H9 (cell line): ENCODE measurements at regions not wholly inside any gene's neighbourhood (a gene's known extent, or its start where the extent isn't known, plus 50 kb on each side); places are given as distances from the start of the nearest gene placed in this dataset.

Experiments used
- DNase-seq: peaks from one replicate; pipeline ENCODE4 v3.0.0-alpha.2; 2017
- H2AFZ ChIP-seq: one replicate; pipeline ENCODE4 v1.6.1; 2013; ENCODE audit warnings: mild to moderate bottlenecking, low read length, control low read depth, moderate library complexity
- H2AK5ac ChIP-seq: 2 replicates; pipeline ENCODE4 v1.6.1; 2013; ENCODE audit warnings: low read length, control low read depth, mixed read lengths; ENCODE audit not compliant: insufficient read length
- H2BK120ac ChIP-seq: one replicate; pipeline ENCODE4 v1.6.1; 2013; ENCODE audit warnings: low read depth, mild to moderate bottlenecking, low read length, control low read depth, inconsistent platforms; ENCODE audit not compliant: poor library complexity, severe bottlenecking
- H2BK12ac ChIP-seq: 2 replicates; pipeline ENCODE4 v1.6.1; 2013; ENCODE audit warnings: low read length, control low read depth, mixed read lengths, low read depth; ENCODE audit not compliant: insufficient read length
- H2BK15ac ChIP-seq: 2 replicates; pipeline ENCODE4 v1.6.1; 2013; ENCODE audit warnings: low read depth, low read length, control low read depth
- H2BK20ac ChIP-seq: one replicate; pipeline ENCODE4 v1.6.1; 2013; ENCODE audit warnings: low read depth, mild to moderate bottlenecking, low read length, control low read depth, inconsistent platforms; ENCODE audit not compliant: poor library complexity, severe bottlenecking
- H2BK5ac ChIP-seq: 2 replicates; pipeline ENCODE4 v1.6.1; 2013; ENCODE audit warnings: low read length, control low read depth, mixed read lengths; ENCODE audit not compliant: insufficient read length
- H3K14ac ChIP-seq: 2 replicates; pipeline ENCODE4 v1.6.1; 2013; ENCODE audit warnings: low read length, control low read depth; ENCODE audit not compliant: insufficient read depth
- H3K18ac ChIP-seq: 2 replicates; pipeline ENCODE4 v1.6.1; 2013; ENCODE audit warnings: low read depth, mild to moderate bottlenecking, mixed read lengths, low read length, control low read depth; ENCODE audit not compliant: insufficient read length
- H3K23ac ChIP-seq: 2 replicates; pipeline ENCODE4 v1.6.1; 2013; ENCODE audit warnings: low read length, control low read depth, mixed read lengths, low read depth; ENCODE audit not compliant: insufficient read length
- H3K23me2 ChIP-seq: 2 replicates; pipeline ENCODE4 v1.6.1; 2013; ENCODE audit warnings: low read depth, mild to moderate bottlenecking, mixed read lengths, low read length, control low read depth; ENCODE audit not compliant: insufficient read length, poor library complexity, severe bottlenecking
- H3K27ac ChIP-seq: 2 replicates; pipeline ENCODE4 v1.5.1; 2013; ENCODE audit warnings: low read length, control low read depth, mixed read lengths, low read depth; ENCODE audit not compliant: insufficient read length
- H3K27me3 ChIP-seq: 2 replicates; pipeline ENCODE4 v1.6.1; 2013; ENCODE audit warnings: low read length, control low read depth, inconsistent platforms; ENCODE audit not compliant: insufficient read depth
- H3K4ac ChIP-seq: 2 replicates; pipeline ENCODE4 v1.6.1; 2013; ENCODE audit warnings: low read depth, mild to moderate bottlenecking, control low read depth, inconsistent platforms, low read length, moderate library complexity
- H3K4me1 ChIP-seq: 2 replicates; pipeline ENCODE4 v1.6.1; 2013; ENCODE audit warnings: low read length, control low read depth, inconsistent platforms; ENCODE audit not compliant: insufficient read depth
- H3K4me2 ChIP-seq: 2 replicates; pipeline ENCODE4 v1.6.1; 2013; ENCODE audit warnings: low read length, control low read depth, mixed read lengths; ENCODE audit not compliant: insufficient read length, insufficient read depth
- H3K56ac ChIP-seq: 2 replicates; pipeline ENCODE4 v1.6.1; 2013; ENCODE audit warnings: low read depth, mild to moderate bottlenecking, mixed read lengths, low read length, control low read depth; ENCODE audit not compliant: insufficient read length
- H3K79me1 ChIP-seq: 2 replicates; pipeline ENCODE4 v1.6.1; 2013; ENCODE audit warnings: low read depth, mild to moderate bottlenecking, moderate library complexity, low read length, control low read depth, inconsistent platforms; ENCODE audit not compliant: insufficient read depth, poor library complexity, severe bottlenecking
- H3K79me2 ChIP-seq: 2 replicates; pipeline ENCODE4 v1.6.1; 2013; ENCODE audit warnings: low read length, control low read depth, inconsistent platforms; ENCODE audit not compliant: insufficient read depth
- H3K9ac ChIP-seq: 2 replicates; pipeline ENCODE4 v1.6.1; 2013; ENCODE audit warnings: low read length, control low read depth, mixed read lengths; ENCODE audit not compliant: insufficient read length; ENCODE audit errors: extremely low read depth
- H3K9me3 ChIP-seq: one replicate; pipeline ENCODE4 v1.6.1; 2013; ENCODE audit warnings: low read depth, low read length, inconsistent platforms; ENCODE audit not compliant: control insufficient read depth
- H3T11ph ChIP-seq: one replicate; pipeline ENCODE4 v1.6.1; 2013; ENCODE audit warnings: mild to moderate bottlenecking, low read length, control low read depth, inconsistent platforms
- H4K20me1 ChIP-seq: one replicate; pipeline ENCODE4 v1.6.1; 2013; ENCODE audit not compliant: control insufficient read depth, insufficient read length, insufficient read depth
- H4K5ac ChIP-seq: 2 replicates; pipeline ENCODE4 v1.6.1; 2013; ENCODE audit warnings: low read depth, mild to moderate bottlenecking, mixed read lengths, low read length, control low read depth; ENCODE audit not compliant: insufficient read length
- H4K8ac ChIP-seq: replicated peaks from 2 replicates; pipeline ENCODE4 v1.6.1; 2013; ENCODE audit warnings: low read length, control low read depth, mixed read lengths, low read depth; ENCODE audit not compliant: insufficient read length
- H4K91ac ChIP-seq: 2 replicates; pipeline ENCODE4 v1.6.1; 2013; ENCODE audit warnings: low read depth, mild to moderate bottlenecking, moderate library complexity, mixed read lengths, low read length, control low read depth; ENCODE audit not compliant: insufficient read length
- H3K27ac Mint-ChIP-seq, 3 experiments: 2 replicates in 2 of 3; 3 replicates in 1 of 3; pipeline ENCODE4 v1.8.0; 2020 to 2021; ENCODE audit warnings: mixed read lengths in 3 of 3, mild to moderate bottlenecking in 1 of 3, moderate library complexity in 1 of 3
- H3K27me3 Mint-ChIP-seq: 2 replicates; pipeline ENCODE4 v1.8.0; 2021; ENCODE audit warnings: low read depth, mild to moderate bottlenecking, moderate library complexity, mixed read lengths
- H3K36me3 Mint-ChIP-seq, 3 experiments: 2 replicates in 2 of 3; 3 replicates in 1 of 3; pipeline ENCODE4 v1.8.0; 2020 to 2021; ENCODE audit warnings: low read depth in 3 of 3, mixed read lengths in 3 of 3; ENCODE audit not compliant: insufficient read depth in 1 of 3
- H3K4me1 Mint-ChIP-seq, 2 experiments: 2 replicates each; pipeline ENCODE4 v1.8.0; 2020; ENCODE audit warnings: mixed read lengths in 2 of 2
- H3K4me3 Mint-ChIP-seq, 2 experiments: 2 replicates in 1 of 2; 3 replicates in 1 of 2; pipeline ENCODE4 v1.8.0; 2020 to 2021; ENCODE audit warnings: mild to moderate bottlenecking in 2 of 2, mixed read lengths in 2 of 2, moderate library complexity in 1 of 2
- H3K9me3 Mint-ChIP-seq, 2 experiments: 2 replicates in 1 of 2; 3 replicates in 1 of 2; pipeline ENCODE4 v1.8.0; 2020; ENCODE audit warnings: mild to moderate bottlenecking in 2 of 2, mixed read lengths in 2 of 2, moderate library complexity in 1 of 2
- WGBS: extraction: QIAGEN DNeasy Blood & Tissue Kit; methylation state at CpG from one replicate; pipeline ENCODE4 v1.1.7; 2013; ENCODE audit warnings: missing lambda C conversion rate, low lambda C conversion rate, mixed read lengths; ENCODE audit not compliant: insufficient read length; ENCODE audit errors: extremely low coverage; 5-methylcytosine and 5-hydroxymethylcytosine counted together
- TF ChIP-seq, protein P1 (sequence below): fragments of 200-600 bp; sonication (generic); conservative IDR thresholded peaks from 3 replicates; pipeline ENCODE4 v1.8.0; 2021; ENCODE audit warnings: antibody characterized with exemption, mild to moderate bottlenecking

DNA sequence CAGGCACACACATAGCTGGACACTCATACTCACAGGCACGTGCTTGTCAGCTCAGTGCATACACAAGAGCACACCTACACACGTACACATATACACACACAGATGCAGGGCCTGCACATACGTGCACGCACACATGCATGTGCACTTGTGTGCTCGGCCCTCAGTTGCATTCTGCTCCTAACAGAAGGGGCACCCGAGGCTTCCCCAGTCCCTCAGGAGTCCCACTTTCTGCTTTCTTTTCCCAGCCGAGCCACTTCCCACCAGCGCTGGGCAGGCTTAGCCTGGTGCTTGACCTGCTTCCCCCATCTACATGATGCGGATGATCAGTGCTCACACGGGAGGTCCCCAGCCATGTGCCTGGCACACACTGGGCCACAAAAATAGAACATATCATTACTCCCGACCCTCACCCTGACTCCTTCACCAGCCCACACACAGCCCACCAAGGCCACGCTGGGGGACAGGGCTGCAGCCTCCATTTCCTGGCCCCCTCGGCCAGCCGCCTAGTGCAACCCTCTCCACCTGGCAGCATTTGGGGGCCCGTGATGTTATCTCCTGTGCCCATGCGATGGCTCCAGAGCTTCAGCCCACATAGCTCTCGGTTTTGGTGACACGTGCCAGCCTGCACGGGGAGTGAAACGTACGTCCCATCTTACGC is 125.2 kb upstream of the SPACA7 start:
- H3K9me3 ChIP-seq: no peaks in the 10 kb centered on the region
- H3K36me3 Mint-ChIP-seq: no peaks in the 10 kb centered on the region
- H3K27ac ChIP-seq: no peak overlapping the region
- H3K27me3 Mint-ChIP-seq: peaks cover 45% of the 10 kb centered on the region
- H3K56ac ChIP-seq: no peak overlapping the region
- H2BK20ac ChIP-seq: no peak overlapping the region
- no peaks in the 10 kb centered on the region for H3K79me2 ChIP-seq
- H3K4me2 ChIP-seq: no peak overlapping the region
- peaks cover 8 to 18% of the 10 kb centered on the region in 2 experiments for H3K4me1 Mint-ChIP-seq
- no peaks in the 10 kb centered on the region for H3K9me3 Mint-ChIP-seq
- no peak overlapping the region for H2BK5ac ChIP-seq
- no peak overlapping the region for H3K4me3 Mint-ChIP-seq
- H3K23me2 ChIP-seq: no peaks in the 10 kb centered on the region
- H3T11ph ChIP-seq: no peak overlapping the region
- TF ChIP-seq, protein P1, sequence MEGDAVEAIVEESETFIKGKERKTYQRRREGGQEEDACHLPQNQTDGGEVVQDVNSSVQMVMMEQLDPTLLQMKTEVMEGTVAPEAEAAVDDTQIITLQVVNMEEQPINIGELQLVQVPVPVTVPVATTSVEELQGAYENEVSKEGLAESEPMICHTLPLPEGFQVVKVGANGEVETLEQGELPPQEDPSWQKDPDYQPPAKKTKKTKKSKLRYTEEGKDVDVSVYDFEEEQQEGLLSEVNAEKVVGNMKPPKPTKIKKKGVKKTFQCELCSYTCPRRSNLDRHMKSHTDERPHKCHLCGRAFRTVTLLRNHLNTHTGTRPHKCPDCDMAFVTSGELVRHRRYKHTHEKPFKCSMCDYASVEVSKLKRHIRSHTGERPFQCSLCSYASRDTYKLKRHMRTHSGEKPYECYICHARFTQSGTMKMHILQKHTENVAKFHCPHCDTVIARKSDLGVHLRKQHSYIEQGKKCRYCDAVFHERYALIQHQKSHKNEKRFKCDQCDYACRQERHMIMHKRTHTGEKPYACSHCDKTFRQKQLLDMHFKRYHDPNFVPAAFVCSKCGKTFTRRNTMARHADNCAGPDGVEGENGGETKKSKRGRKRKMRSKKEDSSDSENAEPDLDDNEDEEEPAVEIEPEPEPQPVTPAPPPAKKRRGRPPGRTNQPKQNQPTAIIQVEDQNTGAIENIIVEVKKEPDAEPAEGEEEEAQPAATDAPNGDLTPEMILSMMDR: no peak
- no peaks in the 10 kb centered on the region for H4K20me1 ChIP-seq
- no peak overlapping the region for H4K5ac ChIP-seq
- H2AK5ac ChIP-seq: no peak overlapping the region
- no peaks in the 10 kb centered on the region for H3K4me1 ChIP-seq
- H2BK12ac ChIP-seq: no peak overlapping the region
- no peak overlapping the region for H3K14ac ChIP-seq
- H3K27ac Mint-ChIP-seq: no peak overlapping the region
- DNase-seq: no peak
- H3K4ac ChIP-seq: no peak overlapping the region
- no peak overlapping the region for H2AFZ ChIP-seq
- H3K23ac ChIP-seq: no peak overlapping the region
- H4K91ac ChIP-seq: no peak overlapping the region
- no peaks in the 10 kb centered on the region; the same call in 1 of the 2 replicates for H3K27me3 ChIP-seq
- no CpG with 5 or more reads among the region's 22 CpGs for WGBS
- no peaks in the 10 kb centered on the region for H3K79me1 ChIP-seq
- H2BK15ac ChIP-seq: no peak overlapping the region
- no peak overlapping the region for H3K18ac ChIP-seq
- H2BK120ac ChIP-seq: no peak overlapping the region
- H3K9ac ChIP-seq: no peak overlapping the region
- H4K8ac ChIP-seq: no peak overlapping the region
